Stimulated activated CD8-positive, alpha-beta memory T cell treated with anti-CD3 and anti-CD28 coated beads, Interleukin-7, amount 100 ng/mL, for 1 hour (primary cell): ENCODE measurements at regions not wholly inside any gene's neighbourhood (a gene's known extent, or its start where the extent isn't known, plus 50 kb on each side); places are given as distances from the start of the nearest gene placed in this dataset.

ENCODE experiments used
- DNase-seq, 2 donors: peaks; one replicate each; pipeline ENCODE4 v3.0.0-alpha.2; 2020; ENCODE audit warnings: low read depth in 2 of 2

GRCh38 chr2:41040782-41041520 is 589.1 kb upstream of the SLC8A1 start:
- DNase-seq = no peak

- DNase-seq = no peak
Observed at GRCh38 chr2:41042343-41042742, 590.5 kb upstream of the SLC8A1 start.

GRCh38 chr2:41061356-41061755 is 609.5 kb upstream of the SLC8A1 start:
- DNase-seq = no peak

- DNase-seq = no peak
Observed at GRCh38 chr2:41062336-41062735, 610.4 kb upstream of the SLC8A1 start.

- DNase-seq = no peak
Observed at GRCh38 chr2:41066168-41066567, 614.3 kb upstream of the SLC8A1 start.

- no peak for DNase-seq
Observed at GRCh38 chr2:41068740-41069139, 616.9 kb upstream of the SLC8A1 start.

GRCh38 chr2:41078341-41078740 is 626.5 kb upstream of the SLC8A1 start:
- DNase-seq = no peak

- DNase-seq = no peak
Observed at GRCh38 chr2:41079011-41079410, 627.1 kb upstream of the SLC8A1 start.

- no peak for DNase-seq
Observed at GRCh38 chr2:41084321-41084720, 632.4 kb upstream of the SLC8A1 start.

- no peak for DNase-seq
Observed at GRCh38 chr2:41087946-41088345, 636.1 kb upstream of the SLC8A1 start.

- no peak for DNase-seq
Observed at GRCh38 chr2:41101281-41101680, 649.4 kb upstream of the SLC8A1 start.

- DNase-seq = no peak
Observed at GRCh38 chr2:41109744-41110143, 657.9 kb upstream of the SLC8A1 start.

GRCh38 chr2:41111836-41112627 is 660.1 kb upstream of the SLC8A1 start:
- DNase-seq = no peak

- DNase-seq = no peak
Observed at GRCh38 chr2:41116106-41116797, 664.4 kb upstream of the SLC8A1 start.

GRCh38 chr2:41119489-41119888 is 667.6 kb upstream of the SLC8A1 start:
- no peak for DNase-seq

- no peak for DNase-seq
Observed at GRCh38 chr2:41123341-41123740, 671.5 kb upstream of the SLC8A1 start.

GRCh38 chr2:41127351-41127750 is 675.5 kb upstream of the SLC8A1 start:
- DNase-seq = no peak

- no peak for DNase-seq
Observed at GRCh38 chr2:41129988-41130387, 678.1 kb upstream of the SLC8A1 start.

- DNase-seq = no peak
Observed at GRCh38 chr2:41137031-41137430, 685.1 kb upstream of the SLC8A1 start.

- DNase-seq = no peak
Observed at GRCh38 chr2:41141146-41141791, 689.4 kb upstream of the SLC8A1 start.

- no peak for DNase-seq
Observed at GRCh38 chr2:41142478-41142877, 690.6 kb upstream of the SLC8A1 start.

GRCh38 chr2:41145066-41145465 is 693.2 kb upstream of the SLC8A1 start:
- DNase-seq = no peak
